ENCODE measurements at regions not wholly inside any gene's neighbourhood (a gene's known extent, or its start where the extent isn't known, plus 50 kb on each side); places are given as distances from the start of the nearest gene placed in this dataset.

GRCh38 chr12:127401005-127401404 is 866.0 kb upstream of the TMEM132C start:
- DNase-seq = peak in 1 of 3 donors; percentile 56

GRCh38 chr12:127401536-127401935 is 865.4 kb upstream of the TMEM132C start:
- no peak for DNase-seq

- DNase-seq = no peak
These were observed 855.6 kb upstream of the TMEM132C start for GRCh38 chr12:127411166-127411915.

GRCh38 chr12:127411981-127412380 is 855.0 kb upstream of the TMEM132C start:
- no peak for DNase-seq

GRCh38 chr12:127412866-127413265 is 854.1 kb upstream of the TMEM132C start:
- no peak for DNase-seq

GRCh38 chr12:127414186-127414585 is 852.8 kb upstream of the TMEM132C start:
- DNase-seq = no peak

GRCh38 chr12:127414636-127415035 is 852.3 kb upstream of the TMEM132C start:
- DNase-seq = no peak

GRCh38 chr12:127416796-127417195 is 850.2 kb upstream of the TMEM132C start:
- no peak for DNase-seq

- no peak for DNase-seq
These were observed 847.9 kb upstream of the TMEM132C start for GRCh38 chr12:127419111-127419510.

- DNase-seq = no peak
These were observed 845.4 kb upstream of the TMEM132C start for GRCh38 chr12:127421614-127422013.

- no peak for DNase-seq
These were observed 843.9 kb upstream of the TMEM132C start for GRCh38 chr12:127422935-127423566.

- DNase-seq = no peak
These were observed 841.5 kb upstream of the TMEM132C start for GRCh38 chr12:127425474-127425873.

GRCh38 chr12:127428420-127428819 is 838.5 kb upstream of the TMEM132C start:
- DNase-seq = no peak

GRCh38 chr12:127429551-127430285 is 837.3 kb upstream of the TMEM132C start:
- peak in 1 of 3 donors; percentile 8 for DNase-seq

- DNase-seq = no peak
These were observed 836.6 kb upstream of the TMEM132C start for GRCh38 chr12:127430401-127430800.

GRCh38 chr12:127431177-127431576 is 835.8 kb upstream of the TMEM132C start:
- DNase-seq = no peak

- no peak for DNase-seq
These were observed 835.4 kb upstream of the TMEM132C start for GRCh38 chr12:127431594-127431993.

- no peak for DNase-seq
These were observed 831.5 kb upstream of the TMEM132C start for GRCh38 chr12:127435439-127435838.

- DNase-seq = no peak
These were observed 828.3 kb upstream of the TMEM132C start for GRCh38 chr12:127438512-127439244.

GRCh38 chr12:127445581-127446139 is 821.3 kb upstream of the TMEM132C start:
- peak in 1 of 3 donors; percentile 24 for DNase-seq

- DNase-seq = no peak
These were observed 818.1 kb upstream of the TMEM132C start for GRCh38 chr12:127448906-127449305.

GRCh38 chr12:127450826-127451225 is 816.1 kb upstream of the TMEM132C start:
- DNase-seq = no peak

Measured in muscle of back (tissue), 3 donors.